Liver (tissue), 7 donors: ENCODE measurements at regions not wholly inside any gene's neighbourhood (a gene's known extent, or its start where the extent isn't known, plus 50 kb on each side); places are given as distances from the start of the nearest gene placed in this dataset.
"Not testable (repeated sequence)": the region's sequence is repeated elsewhere in the genome, so short reads cannot be mapped to it uniquely, and the experiment has no call there.

Experiments used
- DNase-seq: peaks from one replicate; pipeline ENCODE4 v3.0.0-alpha.2; 2017; ENCODE audit warnings: low spot score
- H3K27ac ChIP-seq, 2 donors: one replicate each; pipeline ENCODE4 v1.7.0; 2013; ENCODE audit warnings: inconsistent platforms in 2 of 2, low read length in 2 of 2, control low read depth in 1 of 2, low read depth in 1 of 2, mild to moderate bottlenecking in 1 of 2
- H3K27me3 ChIP-seq, 4 donors: one replicate each; pipeline versions ENCODE4 v1.6.1 to v1.7.0; 2013; ENCODE audit warnings: low read length in 3 of 4, inconsistent platforms in 1 of 4, mild to moderate bottlenecking in 1 of 4, moderate library complexity in 1 of 4; ENCODE audit not compliant: control insufficient read depth in 4 of 4, insufficient read depth in 4 of 4
- H3K36me3 ChIP-seq, 4 donors: one replicate each; pipeline versions ENCODE4 v1.6.1 to v1.7.0; 2013; ENCODE audit warnings: low read length in 3 of 4, mild to moderate bottlenecking in 3 of 4, low read depth in 1 of 4, moderate library complexity in 1 of 4; ENCODE audit not compliant: control insufficient read depth in 4 of 4, insufficient read depth in 3 of 4
- H3K4me1 ChIP-seq, 4 donors: one replicate each; pipeline versions ENCODE4 v1.6.1 to v1.7.0; 2013; ENCODE audit warnings: low read length in 3 of 4, mild to moderate bottlenecking in 3 of 4, moderate library complexity in 1 of 4; ENCODE audit not compliant: control insufficient read depth in 4 of 4, insufficient read depth in 4 of 4
- H3K4me3 ChIP-seq, 3 donors: one replicate each; pipeline versions ENCODE4 v1.6.1 to v1.7.0; 2013; ENCODE audit warnings: low read length in 3 of 3, control low read depth in 1 of 3, low read depth in 1 of 3, mild to moderate bottlenecking in 1 of 3
- H3K9ac ChIP-seq, 2 donors: one replicate each; pipeline ENCODE4 v1.7.0; 2013; ENCODE audit warnings: low read length in 2 of 2, mild to moderate bottlenecking in 2 of 2, moderate library complexity in 2 of 2, control low read depth in 1 of 2, low read depth in 1 of 2
- H3K9me3 ChIP-seq, 4 donors: one replicate each; pipeline versions ENCODE4 v1.6.1 to v1.7.0; 2013; ENCODE audit warnings: low read length in 3 of 4; ENCODE audit not compliant: control insufficient read depth in 4 of 4
- ATF3 ChIP-seq: IDR thresholded peaks from 2 replicates; pipeline ENCODE4 v1.6.1; 2016; ENCODE audit warnings: antibody characterized with exemption
- FOXA1 ChIP-seq: IDR thresholded peaks from 2 replicates; pipeline ENCODE4 v1.6.1; 2016; ENCODE audit warnings: antibody characterized with exemption
- FOXA2 ChIP-seq: IDR thresholded peaks from 2 replicates; pipeline ENCODE4 v1.6.1; 2016; ENCODE audit warnings: antibody characterized with exemption
- HNF4A ChIP-seq, 2 donors: conservative IDR thresholded peaks; 2 replicates each; pipeline ENCODE4 v1.6.1; 2016; ENCODE audit warnings: antibody characterized with exemption in 2 of 2, mild to moderate bottlenecking in 2 of 2
- HNF4G ChIP-seq: IDR thresholded peaks from 2 replicates; pipeline ENCODE4 v1.6.1; 2016; ENCODE audit warnings: antibody characterized with exemption
- JUND ChIP-seq, 2 donors: IDR thresholded peaks; 2 replicates each; pipeline ENCODE4 v1.6.1; 2016; ENCODE audit warnings: antibody characterized with exemption in 2 of 2
- MAX ChIP-seq: IDR thresholded peaks from 2 replicates; pipeline ENCODE4 v1.6.1; 2016; ENCODE audit warnings: antibody characterized with exemption
- REST ChIP-seq: IDR thresholded peaks from 2 replicates; pipeline ENCODE4 v1.6.1; 2016; ENCODE audit warnings: antibody characterized with exemption, mild to moderate bottlenecking
- RXRA ChIP-seq, 2 donors: IDR thresholded peaks; 2 replicates each; pipeline ENCODE4 v1.6.1; 2017 to 2018; ENCODE audit warnings: antibody characterized with exemption in 2 of 2, mild to moderate bottlenecking in 1 of 2
- ZBTB33 ChIP-seq: IDR thresholded peaks from 2 replicates; pipeline ENCODE4 v1.6.1; 2016; ENCODE audit warnings: antibody characterized with exemption
- WGBS: extraction: QIAGEN DNeasy Blood & Tissue Kit; methylation state at CpG from one replicate; pipeline ENCODE4 v1.1.7; 2013; 5-methylcytosine and 5-hydroxymethylcytosine counted together
- donor health status: healthy.
- donor health status: healthy.
- donor health status: healthy.
- donor health status: healthy.

GRCh38 chr1:22334860-22335550 lies 116.6 kb upstream of the ZBTB40 start:
- Histone ChIP-seq H3K36me3 (no peaks in the 10 kb centered on the region), H3K27ac (no peak overlapping the region), H3K4me3 (no peak overlapping the region), H3K9ac (no peak overlapping the region), H3K9me3 (no peaks in the 10 kb centered on the region), H3K4me1 (peaks cover 7 to 15% (median 11%) of the 10 kb centered on the region in 4 donors), H3K27me3 (no peaks in the 10 kb centered on the region)
- peak in 1 of 2 donors; percentile 8 for TF ChIP-seq HNF4A (conservative IDR thresholded peaks at IDR 0.05)
- no peak for TF ChIP-seq FOXA1
- no peak for DNase-seq
- WGBS, result 56% methylated on average over 6 of the region's 6 CpGs

- not testable (repeated sequence) for H3K4me3 ChIP-seq, H3K36me3 ChIP-seq, H3K9ac ChIP-seq, DNase-seq, H3K27me3 ChIP-seq, H3K27ac ChIP-seq, H3K9me3 ChIP-seq
- peaks cover 7 to 23% (median 12%) of the 10 kb centered on the region in 4 donors for H3K4me1 ChIP-seq
- 100% methylated on average over 2 of the region's 2 CpGs for WGBS
These were observed 115.4 kb upstream of the ZBTB40 start for GRCh38 chr1:22336274-22336673.

- not testable (repeated sequence) for H3K4me3 ChIP-seq, H3K9me3 ChIP-seq, H3K27me3 ChIP-seq, DNase-seq, H3K9ac ChIP-seq, H3K27ac ChIP-seq, H3K36me3 ChIP-seq
- WGBS, result 48% methylated on average over 2 of the region's 2 CpGs
- peaks cover 7 to 25% (median 12%) of the 10 kb centered on the region in 4 donors for H3K4me1 ChIP-seq
These were observed 114.7 kb upstream of the ZBTB40 start for GRCh38 chr1:22336696-22337545.

GRCh38 chr1:22338071-22338765 lies 113.4 kb upstream of the ZBTB40 start:
- H3K36me3 ChIP-seq, result no peaks in the 10 kb centered on the region
- no peak for DNase-seq
- H3K9me3 ChIP-seq, result no peaks in the 10 kb centered on the region
- TF ChIP-seq ATF3, result no peak
- TF ChIP-seq JUND (IDR thresholded peaks at IDR 0.05), result no peak
- no peak for TF ChIP-seq ZBTB33
- no peak for TF ChIP-seq MAX
- TF ChIP-seq REST, result no peak
- no peak for TF ChIP-seq HNF4G
- TF ChIP-seq RXRA (IDR thresholded peaks at IDR 0.05), result no peak
- TF ChIP-seq FOXA2, result no peak
- H3K27me3 ChIP-seq, result no peaks in the 10 kb centered on the region
- H3K4me1 ChIP-seq, result peaks cover 7 to 27% (median 12%) of the 10 kb centered on the region in 4 donors
- no peak overlapping the region for H3K27ac ChIP-seq
- no peak overlapping the region for H3K4me3 ChIP-seq
- WGBS, result 93% methylated on average over 12 of the region's 12 CpGs
- H3K9ac ChIP-seq, result no peak overlapping the region
